HG02852 (cell line): ENCODE measurements at regions not wholly inside any gene's neighbourhood (a gene's known extent, or its start where the extent isn't known, plus 50 kb on each side); places are given as distances from the start of the nearest gene placed in this dataset.
"Not testable (repeated sequence)": the region's sequence is repeated elsewhere in the genome, so short reads cannot be mapped to it uniquely, and the experiment has no call there.

Source experiments
- ATAC-seq: cut with Tn5 transposase; IDR thresholded peaks from one replicate; pipeline ENCODE4 v1.9.1; 2021; ENCODE audit warnings: mild to moderate bottlenecking, moderate library complexity; ENCODE audit not compliant: unreplicated experiment

DNA sequence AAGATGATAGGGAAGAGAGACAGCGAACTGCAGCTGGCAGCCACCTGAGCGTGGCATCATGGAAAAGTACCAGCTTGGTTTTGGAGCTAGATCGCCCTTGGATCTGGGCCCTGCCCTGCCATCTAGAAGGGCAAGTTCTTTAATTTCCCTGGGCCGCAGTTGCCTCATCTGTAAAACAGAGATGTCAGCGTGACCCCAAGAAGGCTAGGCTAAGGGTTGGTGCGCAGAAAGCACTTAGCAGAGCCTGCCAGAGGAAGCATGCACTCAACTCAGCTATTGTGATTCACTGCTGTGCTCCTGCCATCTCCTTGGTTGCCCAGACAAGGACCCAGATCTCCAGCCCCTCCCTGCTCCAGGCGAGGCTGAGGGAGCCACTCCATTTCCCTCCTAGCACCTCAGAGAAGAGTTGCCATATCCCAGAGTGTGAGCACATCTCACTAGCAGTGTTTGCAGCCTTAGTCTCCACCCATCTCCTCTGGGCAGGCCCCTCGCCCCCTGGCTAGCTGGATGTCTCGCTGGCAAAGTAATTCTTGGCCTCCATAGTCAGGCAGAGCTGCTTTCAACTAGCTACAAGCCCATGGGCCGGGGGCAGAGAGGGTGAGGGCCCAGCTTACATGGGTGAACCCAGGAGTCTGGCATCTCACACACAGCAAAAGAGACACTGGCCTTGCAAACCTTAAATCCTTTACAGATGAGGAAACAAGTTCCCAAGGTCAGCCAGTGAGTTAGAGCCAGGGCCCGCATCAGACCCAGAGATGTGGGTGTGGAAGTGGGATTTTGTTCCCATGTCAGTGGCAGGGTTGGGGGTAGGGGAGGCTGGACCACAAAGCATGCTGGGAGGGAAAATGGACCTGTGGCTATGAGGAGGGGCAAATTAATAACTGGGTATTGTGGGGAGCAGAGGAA, 280.7 kb upstream of the TLE3 start:
- no peak for ATAC-seq

GRCh38 chr15:70376929-70377691, 279.4 kb upstream of the TLE3 start:
- no peak for ATAC-seq

DNA sequence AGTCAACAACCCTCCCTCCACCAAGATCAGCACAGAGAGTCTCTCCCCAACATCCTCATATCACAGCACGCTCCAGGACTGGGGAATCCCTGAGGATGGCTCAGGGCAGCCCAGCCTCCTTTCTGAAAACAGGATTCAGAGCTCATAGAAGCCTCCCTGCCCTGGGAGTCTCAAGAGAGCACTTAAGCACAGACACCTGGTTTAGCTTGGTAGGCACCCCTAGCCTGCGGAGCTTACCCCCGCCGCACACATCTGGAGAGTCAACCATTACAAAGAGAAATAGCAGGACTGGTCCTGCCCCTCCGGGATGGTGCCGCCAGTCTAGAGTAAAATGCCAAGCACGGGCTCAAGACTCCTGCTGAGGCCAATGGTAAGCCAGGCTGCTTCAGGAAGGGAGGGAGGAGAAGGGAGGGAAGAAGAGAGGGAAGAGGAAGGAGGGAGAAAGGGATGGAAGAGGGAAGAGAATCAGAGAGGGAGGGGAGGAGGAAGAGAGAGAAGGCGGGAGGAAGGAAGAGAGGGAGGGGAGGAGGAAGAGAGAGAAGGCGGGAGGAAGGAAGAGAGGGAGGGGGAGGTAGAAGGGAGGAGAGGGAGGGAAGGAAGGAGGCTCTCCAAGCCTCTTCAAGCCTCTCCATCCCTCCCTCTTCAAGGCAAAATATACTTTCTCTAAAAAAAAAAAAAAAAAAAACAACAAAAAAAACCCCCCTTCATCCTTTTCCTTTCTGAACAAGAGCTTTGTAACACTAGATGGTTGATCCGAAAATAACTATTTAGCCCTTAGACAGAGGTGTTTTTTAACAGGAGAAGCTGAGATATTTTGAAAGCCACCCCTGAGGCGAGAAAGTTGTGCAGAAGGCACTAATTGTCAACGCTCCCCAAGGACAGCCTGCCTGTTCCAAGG, 278.6 kb upstream of the TLE3 start:
- ATAC-seq = no peak

GRCh38 chr15:70375586-70375985, 277.9 kb upstream of the TLE3 start:
- no peak for ATAC-seq

GRCh38 chr15:70375006-70375431, 277.3 kb upstream of the TLE3 start:
- no peak for ATAC-seq

DNA sequence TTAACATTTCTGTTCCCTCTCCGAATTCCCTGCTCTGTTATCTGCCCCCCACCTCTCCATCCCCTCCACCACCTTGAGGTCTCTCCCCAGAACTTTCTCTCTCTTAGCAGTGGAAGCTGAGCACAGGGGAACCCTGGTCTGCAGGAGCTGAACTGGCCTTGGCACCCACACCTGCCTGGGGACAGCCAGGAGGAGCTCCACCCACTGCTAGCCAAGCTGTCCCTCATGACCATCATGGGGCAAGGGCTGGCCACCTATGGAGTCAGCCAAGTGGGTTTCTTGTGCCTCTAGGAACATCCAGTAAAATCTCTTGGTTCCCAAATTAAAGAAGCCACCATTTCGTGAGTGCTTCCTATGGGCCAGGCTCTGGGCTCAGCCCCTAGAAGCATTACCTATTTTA, 276.4 kb upstream of the TLE3 start:
- ATAC-seq = no peak

DNA sequence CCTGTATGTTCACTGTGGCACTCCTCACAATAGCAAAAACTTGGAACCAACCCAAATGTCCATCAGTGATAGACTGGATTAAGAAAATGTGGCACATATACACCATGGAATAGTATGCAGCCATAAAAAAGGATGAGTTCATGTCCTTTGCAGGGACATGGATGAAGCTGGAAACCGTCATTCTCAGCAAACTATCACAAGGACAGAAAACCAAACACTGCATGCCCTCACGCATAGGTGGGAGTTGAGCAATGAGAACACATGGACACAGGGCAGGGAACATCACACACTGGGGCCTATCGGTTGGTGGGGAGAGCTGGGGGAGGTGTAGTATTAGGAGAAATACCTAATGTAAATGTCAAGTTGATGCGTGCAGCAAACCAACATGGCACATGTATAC, 275.7 kb upstream of the TLE3 start:
- ATAC-seq = not testable (repeated sequence)

- not testable (repeated sequence) for ATAC-seq
Observed at GRCh38 chr15:70367913-70368705, 270.4 kb upstream of the TLE3 start.

GRCh38 chr15:70364023-70364422, 266.3 kb upstream of the TLE3 start:
- not testable (repeated sequence) for ATAC-seq

GRCh38 chr15:70362886-70363285, 265.2 kb upstream of the TLE3 start:
- ATAC-seq = no peak

DNA sequence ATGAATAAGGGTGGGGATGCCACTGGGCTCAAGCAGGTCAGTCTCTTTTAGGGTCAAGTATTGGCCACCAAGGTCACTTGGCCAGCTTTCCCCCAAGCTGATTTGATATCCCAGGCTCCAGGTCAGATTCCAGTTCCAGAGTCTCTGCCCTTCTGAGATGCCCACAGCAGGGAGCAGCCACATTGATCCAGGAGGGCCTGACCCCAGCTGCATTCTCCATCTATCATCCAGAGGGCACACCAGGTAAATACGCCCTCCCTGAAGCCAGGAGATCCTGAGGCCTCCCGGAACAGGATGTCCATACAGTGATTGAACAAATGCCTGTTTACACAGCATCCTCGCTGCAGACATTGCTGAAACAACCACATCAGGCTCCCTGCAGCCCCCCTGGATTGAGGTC, 264.6 kb upstream of the TLE3 start:
- ATAC-seq = no peak

- no peak for ATAC-seq
Observed at GRCh38 chr15:70361891-70362290, 264.2 kb upstream of the TLE3 start.

- no peak for ATAC-seq
Observed at GRCh38 chr15:70361106-70361505, 263.4 kb upstream of the TLE3 start.

GRCh38 chr15:70358871-70359647, 261.3 kb upstream of the TLE3 start:
- ATAC-seq = no peak

- ATAC-seq = no peak
Observed at GRCh38 chr15:70358011-70358819, 260.5 kb upstream of the TLE3 start.

DNA sequence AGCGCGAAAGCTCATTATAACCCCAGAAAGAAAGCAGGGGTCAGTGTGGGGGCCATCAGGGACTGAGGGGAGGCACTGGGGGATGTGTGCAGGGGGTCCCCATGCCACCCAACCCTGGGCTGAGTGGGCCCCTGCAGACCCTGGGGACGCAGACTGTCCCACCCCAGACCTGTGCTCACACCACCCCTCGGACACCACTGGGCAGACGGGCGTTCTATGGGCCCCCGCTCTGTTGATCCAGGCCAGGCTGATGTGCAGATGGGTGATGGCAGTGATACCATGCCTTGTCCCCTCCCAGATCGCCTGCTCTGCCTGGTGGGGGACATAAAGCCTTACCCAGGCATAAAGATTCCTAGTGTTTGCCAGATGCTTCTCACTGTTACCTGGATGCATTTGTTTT, 259.7 kb upstream of the TLE3 start:
- no peak for ATAC-seq

DNA sequence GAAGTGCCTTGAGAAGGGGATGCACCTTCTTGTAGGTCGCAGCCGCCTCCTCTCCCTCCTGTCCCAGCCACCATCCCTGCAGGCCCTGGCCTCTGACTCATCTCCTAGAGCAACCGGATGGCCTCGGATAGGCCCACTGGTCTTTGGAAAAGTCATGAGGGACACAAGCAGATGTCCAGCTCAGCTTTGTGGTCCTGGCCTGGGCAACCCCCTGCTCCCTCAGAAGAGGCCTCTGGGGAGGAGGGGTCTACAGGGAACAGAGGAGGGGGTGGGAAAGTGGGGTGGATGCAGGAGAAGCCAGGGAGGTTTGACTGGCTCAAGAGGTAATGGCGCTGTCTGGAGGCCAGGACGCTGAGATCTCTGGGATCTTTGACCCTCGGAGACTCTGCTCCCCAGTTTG, 259.2 kb upstream of the TLE3 start:
- no peak for ATAC-seq

GRCh38 chr15:70356062-70356860, 258.5 kb upstream of the TLE3 start:
- no peak for ATAC-seq
